Activated CD8-positive, alpha-beta T cell treated with anti-CD3 and anti-CD28 coated beads for 36 hours (primary cell): ENCODE measurements at regions not wholly inside any gene's neighbourhood (a gene's known extent, or its start where the extent isn't known, plus 50 kb on each side); places are given as distances from the start of the nearest gene placed in this dataset.

Experiments used
- ATAC-seq: fragments of 200-7000 bp; cut with Tn5 transposase; one replicate; pipeline ENCODE4 v1.10.0; 2021; ENCODE audit warnings: mild to moderate bottlenecking, moderate library complexity
- CTCF ChIA-PET: fragments of 350-600 bp; sonication (Branson Sonifier 250); formaldehyde crosslinking; loops from one replicate; lab custom pipeline; 2021; ENCODE audit warnings: antibody characterized with exemption; lab: Charles Lee
- POLR2A ChIA-PET: fragments of 350-600 bp; sonication (Branson Sonifier 250); formaldehyde crosslinking; loops from one replicate; lab custom pipeline; 2021; ENCODE audit warnings: antibody characterized with exemption; lab: Charles Lee
- DNase-seq: peaks from one replicate; pipeline ENCODE4 v3.0.0-alpha.2; 2020
- H3K27ac Mint-ChIP-seq: one replicate; pipeline ENCODE4 v1.8.0; 2021; ENCODE audit warnings: mild to moderate bottlenecking, mixed read lengths
- H3K27me3 Mint-ChIP-seq: one replicate; pipeline ENCODE4 v1.8.0; 2021; ENCODE audit warnings: mixed read lengths
- H3K36me3 Mint-ChIP-seq: one replicate; pipeline ENCODE4 v1.8.0; 2021; ENCODE audit warnings: low read depth, mixed read lengths
- H3K4me1 Mint-ChIP-seq: one replicate; pipeline ENCODE4 v1.8.0; 2021; ENCODE audit warnings: low read depth, mixed read lengths
- H3K4me3 Mint-ChIP-seq: one replicate; pipeline ENCODE4 v1.8.0; 2021; ENCODE audit warnings: mild to moderate bottlenecking, moderate library complexity, mixed read lengths
- H3K9me3 Mint-ChIP-seq: one replicate; pipeline ENCODE4 v1.8.0; 2021; ENCODE audit warnings: mixed read lengths
- intact Hi-C: fragments of 100-400 bp; cut with micrococcal nuclease; formaldehyde crosslinking; loops from one replicate; pipeline ENCODE4 v1.10.0; 2022
- TF ChIP-seq, protein P1 (sequence below): fragments of 200-600 bp; IDR thresholded peaks from one replicate; pipeline ENCODE4 v1.8.0; 2022; ENCODE audit warnings: antibody characterized with exemption, mild to moderate bottlenecking

DNA sequence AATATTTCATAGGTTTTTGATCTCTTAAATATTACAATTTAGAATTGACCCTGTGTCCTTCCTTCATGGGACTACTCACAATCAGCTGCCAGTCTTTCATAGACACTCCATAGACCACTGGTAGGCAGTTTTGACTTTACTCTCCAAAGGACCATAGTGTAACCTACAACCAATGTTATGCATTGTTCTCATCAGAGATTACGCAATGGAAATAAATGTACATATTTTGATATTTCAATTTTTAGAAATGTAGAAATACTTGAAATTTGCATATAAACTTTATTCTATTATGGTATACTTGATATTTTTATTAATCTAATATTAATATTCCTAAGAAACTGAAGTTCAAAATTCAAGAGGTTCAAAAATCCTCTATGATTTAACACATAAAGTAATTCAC, 446.4 kb upstream of the KCND2 start:
- POLR2A ChIA-PET = no interaction called here
- no peaks in the 10 kb centered on the region for H3K27me3 Mint-ChIP-seq
- no peak overlapping the region for H3K4me3 Mint-ChIP-seq
- CTCF ChIA-PET = no interaction called here
- intact Hi-C loops = no loop called here
- H3K27ac Mint-ChIP-seq = no peak overlapping the region
- DNase-seq = no peak
- ATAC-seq = no peak
- no peaks in the 10 kb centered on the region for H3K36me3 Mint-ChIP-seq
- TF ChIP-seq, protein P1, sequence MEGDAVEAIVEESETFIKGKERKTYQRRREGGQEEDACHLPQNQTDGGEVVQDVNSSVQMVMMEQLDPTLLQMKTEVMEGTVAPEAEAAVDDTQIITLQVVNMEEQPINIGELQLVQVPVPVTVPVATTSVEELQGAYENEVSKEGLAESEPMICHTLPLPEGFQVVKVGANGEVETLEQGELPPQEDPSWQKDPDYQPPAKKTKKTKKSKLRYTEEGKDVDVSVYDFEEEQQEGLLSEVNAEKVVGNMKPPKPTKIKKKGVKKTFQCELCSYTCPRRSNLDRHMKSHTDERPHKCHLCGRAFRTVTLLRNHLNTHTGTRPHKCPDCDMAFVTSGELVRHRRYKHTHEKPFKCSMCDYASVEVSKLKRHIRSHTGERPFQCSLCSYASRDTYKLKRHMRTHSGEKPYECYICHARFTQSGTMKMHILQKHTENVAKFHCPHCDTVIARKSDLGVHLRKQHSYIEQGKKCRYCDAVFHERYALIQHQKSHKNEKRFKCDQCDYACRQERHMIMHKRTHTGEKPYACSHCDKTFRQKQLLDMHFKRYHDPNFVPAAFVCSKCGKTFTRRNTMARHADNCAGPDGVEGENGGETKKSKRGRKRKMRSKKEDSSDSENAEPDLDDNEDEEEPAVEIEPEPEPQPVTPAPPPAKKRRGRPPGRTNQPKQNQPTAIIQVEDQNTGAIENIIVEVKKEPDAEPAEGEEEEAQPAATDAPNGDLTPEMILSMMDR = no peak
- no peaks in the 10 kb centered on the region for H3K4me1 Mint-ChIP-seq
- peaks cover 8% of the 10 kb centered on the region for H3K9me3 Mint-ChIP-seq

DNA sequence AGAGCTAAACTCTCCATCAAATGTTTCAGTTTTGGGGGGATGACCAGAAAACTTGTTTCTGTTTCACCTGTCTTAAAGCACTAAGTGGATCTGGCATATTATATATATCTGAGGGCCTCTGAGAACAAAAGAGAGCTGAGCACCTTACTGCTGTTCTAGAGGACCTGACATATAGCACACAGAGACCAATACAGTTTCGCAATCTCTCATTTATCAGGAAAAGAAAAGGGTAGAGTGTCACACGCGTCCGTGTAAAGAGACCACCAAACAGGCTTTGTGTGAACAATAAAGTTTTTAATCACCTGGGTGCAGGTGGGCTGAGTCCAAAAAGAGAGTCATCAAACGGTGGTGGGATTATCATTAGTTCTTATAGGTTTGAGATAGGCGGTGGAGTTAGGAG, 434.5 kb upstream of the KCND2 start:
- CTCF ChIA-PET = no interaction called here
- Mint-ChIP-seq H3K27me3 (no peaks in the 10 kb centered on the region), H3K36me3 (no peaks in the 10 kb centered on the region), H3K4me3 (no peak overlapping the region), H3K4me1 (no peaks in the 10 kb centered on the region), H3K9me3 (peaks cover 18% of the 10 kb centered on the region), H3K27ac (no peak overlapping the region)
- ATAC-seq = no peak
- DNase-seq = no peak
- intact Hi-C loops = no loop called here
- POLR2A ChIA-PET = no interaction called here
- TF ChIP-seq, protein P1 = no peak

DNA sequence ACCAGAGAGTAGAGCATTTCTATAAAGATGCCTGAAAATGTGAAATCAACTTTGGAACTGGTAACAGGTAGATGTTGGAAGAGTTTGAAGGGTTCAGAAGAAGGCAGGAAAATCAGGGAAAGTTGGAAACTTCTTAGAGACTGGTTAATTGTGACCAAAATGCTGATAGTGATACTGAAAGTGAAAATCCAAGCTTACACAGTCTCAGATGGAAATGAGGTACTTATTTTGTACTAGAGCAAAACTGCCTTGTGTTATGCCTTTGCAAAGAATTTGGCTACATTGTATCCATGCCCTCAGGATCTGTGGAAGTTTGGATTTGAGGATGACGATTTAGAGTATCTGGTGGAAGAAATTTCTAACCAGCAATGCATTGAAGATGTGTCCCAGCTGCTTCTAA, 430.6 kb upstream of the KCND2 start:
- intact Hi-C loops = no loop called here

DNA sequence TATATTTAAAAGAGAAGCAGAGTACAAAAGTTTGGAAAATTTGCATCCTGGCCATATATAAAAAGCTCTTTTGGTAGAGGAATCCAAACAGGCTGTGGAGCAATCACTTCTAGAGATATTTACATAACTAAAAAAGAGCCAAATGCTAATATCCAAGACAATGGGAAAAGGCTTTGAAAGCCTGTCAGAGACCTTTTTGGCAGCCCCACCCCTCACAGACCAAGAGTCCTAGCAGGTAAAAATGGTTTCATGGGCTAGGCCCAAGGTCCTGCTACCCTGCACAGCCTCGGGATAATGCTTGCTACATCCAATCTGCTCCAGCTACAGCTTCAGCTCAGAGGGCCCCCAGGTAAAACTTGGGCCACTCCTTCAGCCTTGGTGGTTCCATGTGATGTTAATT, 430.2 kb upstream of the KCND2 start:
- no peak overlapping the region for H3K4me3 Mint-ChIP-seq
- intact Hi-C loops = no loop called here
- TF ChIP-seq, protein P1 = no peak
- DNase-seq (no peak), ATAC-seq (no peak)
- no peak overlapping the region for H3K27ac Mint-ChIP-seq
- no peaks in the 10 kb centered on the region for H3K36me3 Mint-ChIP-seq
- no peaks in the 10 kb centered on the region for H3K27me3 Mint-ChIP-seq
- peaks cover 23% of the 10 kb centered on the region for H3K9me3 Mint-ChIP-seq
- POLR2A ChIA-PET = no interaction called here
- H3K4me1 Mint-ChIP-seq = no peaks in the 10 kb centered on the region
- CTCF ChIA-PET = no interaction called here

More for the DNA sequence above, 430.6 kb upstream of the KCND2 start:
- Mint-ChIP-seq H3K9me3 (peaks cover 21% of the 10 kb centered on the region), H3K36me3 (no peaks in the 10 kb centered on the region), H3K27me3 (no peaks in the 10 kb centered on the region), H3K4me3 (no peak overlapping the region), H3K4me1 (no peaks in the 10 kb centered on the region), H3K27ac (no peak overlapping the region)
- no peak for ATAC-seq
- POLR2A ChIA-PET = no interaction called here
- CTCF ChIA-PET = no interaction called here
- DNase-seq = no peak
- TF ChIP-seq, protein P1 = no peak

DNA sequence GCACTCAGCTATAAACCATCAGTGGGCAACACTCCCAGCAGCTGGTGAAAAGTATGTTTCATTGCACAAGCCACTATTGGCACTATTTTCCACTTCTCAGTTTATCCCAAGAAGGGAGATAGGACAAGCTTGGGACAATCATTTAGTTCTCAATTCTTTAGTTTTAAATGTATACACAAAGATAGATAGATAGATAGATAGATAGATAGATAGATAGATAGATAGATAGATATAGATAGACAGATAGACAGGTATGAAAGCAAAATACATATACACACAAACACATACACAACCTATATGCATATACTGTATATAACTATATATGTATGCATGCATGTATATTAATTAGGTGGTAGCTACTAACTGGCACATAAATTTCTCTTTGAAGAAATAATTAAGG, 411.6 kb upstream of the KCND2 start:
- Mint-ChIP-seq H3K4me1 (no peaks in the 10 kb centered on the region), H3K9me3 (peaks cover 9% of the 10 kb centered on the region), H3K27ac (no peak overlapping the region), H3K36me3 (no peaks in the 10 kb centered on the region), H3K27me3 (no peaks in the 10 kb centered on the region), H3K4me3 (no peak overlapping the region)
- TF ChIP-seq, protein P1 = no peak
- intact Hi-C loops = no loop called here
- ATAC-seq = no peak
- ChIA-PET CTCF (no interaction called here), POLR2A (no interaction called here)
- DNase-seq = no peak
